HEK293T (cell line): ENCODE measurements at regions not wholly inside any gene's neighbourhood (a gene's known extent, or its start where the extent isn't known, plus 50 kb on each side); places are given as distances from the start of the nearest gene placed in this dataset.

ENCODE experiments used
- CTCF ChIA-PET: fragments of 350-600 bp; formaldehyde crosslinking; extraction: SDS; loops from one replicate; lab custom pipeline; 2021; ENCODE audit warnings: antibody characterized with exemption, inconsistent platforms; lab: Yijun Ruan, JAX
- POLR2A ChIA-PET: fragments of 350-600 bp; formaldehyde crosslinking; extraction: SDS; loops from one replicate; lab custom pipeline; 2020; ENCODE audit warnings: antibody characterized with exemption, inconsistent platforms; lab: Yijun Ruan, JAX
- DNase-seq: peaks from one replicate; pipeline ENCODE4 v3.0.0; 2012; ENCODE audit warnings: mixed read lengths; ENCODE audit errors: extremely low spot score
- ARNT ChIP-seq: fragments of 450-650 bp; IDR thresholded peaks from 2 replicates; pipeline ENCODE4 v1.6.1; 2017; ENCODE audit warnings: mild to moderate bottlenecking
- BHLHE40 ChIP-seq: fragments of 450-650 bp; IDR thresholded peaks from 2 replicates; pipeline ENCODE4 v1.6.1; 2016; ENCODE audit warnings: mild to moderate bottlenecking, moderate library complexity, borderline replicate concordance
- CTBP1 ChIP-seq: fragments of 450-650 bp; IDR thresholded peaks from 2 replicates; pipeline ENCODE4 v1.6.1; 2016; ENCODE audit warnings: borderline replicate concordance
- ELF4 ChIP-seq: fragments of 450-650 bp; IDR thresholded peaks from 2 replicates; pipeline ENCODE4 v1.6.1; 2017; ENCODE audit warnings: antibody characterized with exemption
- FOXA1 ChIP-seq: fragments of 450-650 bp; IDR thresholded peaks from 2 replicates; pipeline ENCODE4 v1.6.1; 2016; ENCODE audit warnings: mild to moderate bottlenecking
- FOXK2 ChIP-seq: fragments of 450-650 bp; IDR thresholded peaks from 2 replicates; pipeline ENCODE4 v1.6.1; 2016; ENCODE audit warnings: mild to moderate bottlenecking
- FOXM1 ChIP-seq: fragments of 450-650 bp; IDR thresholded peaks from 2 replicates; pipeline ENCODE4 v1.6.1; 2017; ENCODE audit warnings: mild to moderate bottlenecking, borderline replicate concordance
- HDGF ChIP-seq: fragments of 450-650 bp; IDR thresholded peaks from 2 replicates; pipeline ENCODE4 v1.6.1; 2017; ENCODE audit warnings: antibody characterized with exemption, borderline replicate concordance
- L3MBTL2 ChIP-seq: fragments of 450-650 bp; conservative IDR thresholded peaks from 2 replicates; pipeline ENCODE4 v1.6.1; 2016; ENCODE audit warnings: mild to moderate bottlenecking
- LEF1 ChIP-seq: fragments of 450-650 bp; IDR thresholded peaks from 2 replicates; pipeline ENCODE4 v1.6.1; 2017; ENCODE audit warnings: mild to moderate bottlenecking, borderline replicate concordance
- NFRKB ChIP-seq: fragments of 450-650 bp; IDR thresholded peaks from 2 replicates; pipeline ENCODE4 v1.6.1; 2016; ENCODE audit warnings: mild to moderate bottlenecking, moderate library complexity
- SP1 ChIP-seq: fragments of 450-650 bp; IDR thresholded peaks from 2 replicates; pipeline ENCODE4 v1.6.1; 2017
- SUZ12 ChIP-seq: fragments of 450-650 bp; IDR thresholded peaks from 2 replicates; pipeline ENCODE4 v1.6.1; 2016; ENCODE audit warnings: mild to moderate bottlenecking
- TARDBP ChIP-seq: fragments of 450-650 bp; IDR thresholded peaks from 2 replicates; pipeline ENCODE4 v1.6.1; 2016
- ZNF384 ChIP-seq: fragments of 450-650 bp; IDR thresholded peaks from 2 replicates; pipeline ENCODE4 v1.6.1; 2016
- TF ChIP-seq, protein P1 (sequence below): fragments of 450-650 bp; IDR thresholded peaks from 2 replicates; pipeline ENCODE4 v1.6.1; 2016

- TF ChIP-seq SUZ12 (no peak), ZNF384 (no peak), BHLHE40 (no peak), FOXK2 (no peak), TARDBP (no peak), ARNT (no peak), HDGF (no peak), FOXA1 (no peak), SP1 (no peak), LEF1 (no peak), NFRKB (no peak)
- TF ChIP-seq, protein P1, sequence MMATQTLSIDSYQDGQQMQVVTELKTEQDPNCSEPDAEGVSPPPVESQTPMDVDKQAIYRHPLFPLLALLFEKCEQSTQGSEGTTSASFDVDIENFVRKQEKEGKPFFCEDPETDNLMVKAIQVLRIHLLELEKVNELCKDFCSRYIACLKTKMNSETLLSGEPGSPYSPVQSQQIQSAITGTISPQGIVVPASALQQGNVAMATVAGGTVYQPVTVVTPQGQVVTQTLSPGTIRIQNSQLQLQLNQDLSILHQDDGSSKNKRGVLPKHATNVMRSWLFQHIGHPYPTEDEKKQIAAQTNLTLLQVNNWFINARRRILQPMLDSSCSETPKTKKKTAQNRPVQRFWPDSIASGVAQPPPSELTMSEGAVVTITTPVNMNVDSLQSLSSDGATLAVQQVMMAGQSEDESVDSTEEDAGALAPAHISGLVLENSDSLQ: no peak
- no peak for DNase-seq
- POLR2A ChIA-PET: no interaction called here
- CTCF ChIA-PET: no interaction called here
These were observed 390.5 kb downstream of the ZNF608 start for GRCh38 chr5:124355928-124356327.

DNA sequence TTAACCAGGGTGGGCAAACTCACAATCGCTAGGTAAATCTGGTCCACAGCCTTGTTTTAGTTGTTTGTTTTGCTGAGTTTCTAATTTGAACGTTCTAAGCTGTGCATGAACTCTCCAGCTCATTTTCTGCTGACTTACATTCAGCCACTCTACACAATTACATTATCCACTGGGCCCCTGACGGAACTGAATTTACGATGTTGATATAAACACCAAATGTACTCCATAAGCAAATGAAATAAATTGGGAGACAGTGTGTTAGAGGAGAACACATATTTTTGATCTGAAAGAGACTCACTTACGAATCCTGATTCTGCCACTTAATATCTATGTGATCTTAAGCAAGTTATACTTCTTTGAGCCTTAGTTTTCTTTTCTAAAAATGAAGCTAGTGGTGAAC, 393.4 kb downstream of the ZNF608 start:
- TF ChIP-seq, protein P1: peak; percentile 65
- no peak for TF ChIP-seq FOXM1
- ChIA-PET POLR2A (no interaction called here), CTCF (interaction anchor here (0.6 kb wide), 1 partner anchor 13 kb away, joined by 4 read pairs; no protein-coding TSS in a partner anchor)
- DNase-seq: no peak

GRCh38 chr5:124352312-124352711, 394.1 kb downstream of the ZNF608 start:
- no peak for TF ChIP-seq BHLHE40
- TF ChIP-seq ELF4: no peak
- TF ChIP-seq TARDBP: no peak
- TF ChIP-seq FOXK2: no peak
- no peak for TF ChIP-seq SP1
- TF ChIP-seq LEF1: no peak
- TF ChIP-seq HDGF: no peak
- TF ChIP-seq ZNF384: no peak
- TF ChIP-seq ARNT: no peak
- no peak for TF ChIP-seq FOXA1
- TF ChIP-seq NFRKB: no peak
- DNase-seq: no peak
- CTCF ChIA-PET: no interaction called here
- POLR2A ChIA-PET: no interaction called here

DNA sequence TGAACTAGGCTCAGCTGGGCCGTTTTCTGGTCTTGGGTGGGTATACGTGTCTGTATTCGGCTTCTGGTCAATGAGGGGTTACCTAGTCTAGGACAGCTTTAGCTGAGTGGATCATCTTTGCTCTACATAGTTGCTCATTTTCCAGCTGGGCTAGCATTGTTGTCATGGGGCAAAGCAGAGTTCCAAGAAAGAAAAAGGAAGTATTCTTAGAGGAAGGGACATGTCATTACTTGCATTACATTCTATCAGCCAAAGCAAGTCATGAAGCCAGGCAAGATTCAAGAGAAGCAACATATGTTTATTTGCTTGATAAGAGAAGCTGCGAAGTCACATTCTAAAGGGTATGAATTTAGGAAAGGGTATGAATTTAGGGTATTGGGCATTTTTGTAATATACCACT, 396.5 kb downstream of the ZNF608 start:
- TF ChIP-seq, protein P1: no peak
- no peak for TF ChIP-seq FOXA1
- TF ChIP-seq TARDBP: no peak
- TF ChIP-seq FOXM1: no peak
- no peak for TF ChIP-seq ELF4
- TF ChIP-seq L3MBTL2: no peak
- TF ChIP-seq HDGF: no peak
- no peak for TF ChIP-seq CTBP1
- no peak for TF ChIP-seq ZNF384
- TF ChIP-seq BHLHE40: no peak
- TF ChIP-seq FOXK2: no peak
- TF ChIP-seq ARNT: no peak
- TF ChIP-seq SUZ12: no peak
- no peak for TF ChIP-seq LEF1
- no peak for TF ChIP-seq NFRKB
- no peak for TF ChIP-seq SP1
- ChIA-PET CTCF (no interaction called here), POLR2A (no interaction called here)
- no peak for DNase-seq

GRCh38 chr5:124343451-124343867, 403.0 kb downstream of the ZNF608 start:
- TF ChIP-seq ELF4 (no peak), SUZ12 (no peak), FOXA1 (no peak), HDGF (no peak), CTBP1 (no peak)
- POLR2A ChIA-PET: no interaction called here
- CTCF ChIA-PET: interaction anchor here (0.6 kb wide), 1 partner anchor 385 kb away, joined by 3 read pairs; no protein-coding TSS in a partner anchor
- DNase-seq: no peak

DNA sequence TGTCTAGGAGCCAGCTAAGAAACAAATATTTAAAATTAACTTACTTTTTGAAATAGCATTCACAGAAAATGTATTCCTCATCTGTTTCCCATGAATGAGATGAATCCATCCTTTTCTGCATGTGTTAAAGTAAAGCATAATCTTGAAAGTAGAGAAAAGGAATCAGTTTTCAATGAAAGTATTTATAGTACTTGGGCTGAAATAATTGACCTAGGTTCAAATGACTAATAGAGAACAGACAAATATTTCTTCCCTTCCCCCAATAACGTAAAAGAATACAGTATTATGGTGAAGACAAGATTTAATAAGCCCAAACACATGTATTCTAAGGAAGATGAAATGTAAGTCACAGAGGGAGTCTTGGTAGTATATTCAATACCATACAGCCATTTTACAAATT, 403.5 kb downstream of the ZNF608 start:
- TF ChIP-seq NFRKB: no peak
- TF ChIP-seq ZNF384: no peak
- TF ChIP-seq, protein P1: no peak
- TF ChIP-seq FOXK2: no peak
- no peak for TF ChIP-seq SUZ12
- no peak for TF ChIP-seq FOXM1
- no peak for TF ChIP-seq SP1
- TF ChIP-seq TARDBP: no peak
- TF ChIP-seq CTBP1: no peak
- no peak for DNase-seq
- CTCF ChIA-PET: no interaction called here
- POLR2A ChIA-PET: no interaction called here
